ENCODE measurements at regions not wholly inside any gene's neighbourhood (a gene's known extent, or its start where the extent isn't known, plus 50 kb on each side); places are given as distances from the start of the nearest gene placed in this dataset.

- DNase-seq: no peak
- Histone ChIP-seq H3K27ac (replicated peaks) (no peak overlapping the region), H3K27me3 (ENCODE audit: low read depth) (peaks cover 46% of the 10 kb centered on the region), H3K4me3 (no peak overlapping the region), H3K9me3 (replicated peaks) (no peaks in the 10 kb centered on the region), H3K36me3 (no peaks in the 10 kb centered on the region), H3K4me1 (no peaks in the 10 kb centered on the region)
- TF ChIP-seq CTCF (IDR thresholded peaks at IDR 0.05; ENCODE audit: borderline replicate concordance): no peak
- intact Hi-C loops (cut with micrococcal nuclease): no loop called here
Measured at GRCh38 chr6:40268166-40268565, 319.0 kb downstream of the LRFN2 start.

GRCh38 chr6:40265615-40266014, 321.5 kb downstream of the LRFN2 start:
- no peaks in the 10 kb centered on the region for H3K36me3 ChIP-seq
- intact Hi-C loops (cut with micrococcal nuclease): no loop called here
- H3K4me1 ChIP-seq: no peaks in the 10 kb centered on the region
- H3K27ac ChIP-seq (replicated peaks): no peak overlapping the region
- no peak for DNase-seq
- TF ChIP-seq CTCF (IDR thresholded peaks at IDR 0.05; ENCODE audit: borderline replicate concordance): no peak
- H3K4me3 ChIP-seq: no peak overlapping the region
- H3K27me3 ChIP-seq (ENCODE audit: low read depth): peaks cover 55% of the 10 kb centered on the region
- H3K9me3 ChIP-seq (replicated peaks): no peaks in the 10 kb centered on the region

GRCh38 chr6:40263970-40264369, 323.2 kb downstream of the LRFN2 start:
- H3K4me3 ChIP-seq: no peak overlapping the region
- H3K4me1 ChIP-seq: no peaks in the 10 kb centered on the region
- no peaks in the 10 kb centered on the region for H3K36me3 ChIP-seq
- DNase-seq: no peak
- no peak overlapping the region for H3K27ac ChIP-seq (replicated peaks)
- no peak for TF ChIP-seq CTCF (IDR thresholded peaks at IDR 0.05; ENCODE audit: borderline replicate concordance)
- H3K9me3 ChIP-seq (replicated peaks): no peaks in the 10 kb centered on the region
- intact Hi-C loops (cut with micrococcal nuclease): no loop called here
- peaks cover 55% of the 10 kb centered on the region for H3K27me3 ChIP-seq (ENCODE audit: low read depth)

GRCh38 chr6:40262363-40262762, 324.8 kb downstream of the LRFN2 start:
- intact Hi-C loops (cut with micrococcal nuclease): no loop called here
- no peaks in the 10 kb centered on the region for H3K9me3 ChIP-seq (replicated peaks)
- no peaks in the 10 kb centered on the region for H3K36me3 ChIP-seq
- no peak overlapping the region for H3K27ac ChIP-seq (replicated peaks)
- no peak for DNase-seq
- H3K4me1 ChIP-seq: no peaks in the 10 kb centered on the region
- H3K4me3 ChIP-seq: no peak overlapping the region
- TF ChIP-seq CTCF (IDR thresholded peaks at IDR 0.05; ENCODE audit: borderline replicate concordance): no peak
- peaks cover 62% of the 10 kb centered on the region for H3K27me3 ChIP-seq (ENCODE audit: low read depth)

GRCh38 chr6:40258531-40258930, 324.3 kb upstream of the MOCS1 start:
- Histone ChIP-seq H3K27me3 (ENCODE audit: low read depth) (peaks cover 55% of the 10 kb centered on the region), H3K36me3 (no peaks in the 10 kb centered on the region), H3K4me3 (no peak overlapping the region), H3K4me1 (no peaks in the 10 kb centered on the region), H3K9me3 (replicated peaks) (no peaks in the 10 kb centered on the region), H3K27ac (replicated peaks) (no peak overlapping the region)
- intact Hi-C loops (cut with micrococcal nuclease): no loop called here
- TF ChIP-seq CTCF (IDR thresholded peaks at IDR 0.05; ENCODE audit: borderline replicate concordance): no peak
- no peak for DNase-seq

- intact Hi-C loops (cut with micrococcal nuclease): no loop called here
- H3K36me3 ChIP-seq: no peaks in the 10 kb centered on the region
- H3K9me3 ChIP-seq (replicated peaks): no peaks in the 10 kb centered on the region
- no peak for TF ChIP-seq CTCF (IDR thresholded peaks at IDR 0.05; ENCODE audit: borderline replicate concordance)
- H3K27ac ChIP-seq (replicated peaks): no peak overlapping the region
- H3K4me3 ChIP-seq: no peak overlapping the region
- peaks cover 61% of the 10 kb centered on the region for H3K27me3 ChIP-seq (ENCODE audit: low read depth)
- DNase-seq: no peak
- no peaks in the 10 kb centered on the region for H3K4me1 ChIP-seq
Measured at GRCh38 chr6:40256831-40257230, 322.6 kb upstream of the MOCS1 start.

Data from left ventricle myocardium inferior (tissue), 1 donor.